Stimulated activated CD4-positive, alpha-beta T cell treated with anti-CD3 and anti-CD28 coated beads, Interleukin-15, amount 100 ng/mL, for 24 hours (primary cell): ENCODE measurements at regions not wholly inside any gene's neighbourhood (a gene's known extent, or its start where the extent isn't known, plus 50 kb on each side); places are given as distances from the start of the nearest gene placed in this dataset.
"Not testable (repeated sequence)": the region's sequence is repeated elsewhere in the genome, so short reads cannot be mapped to it uniquely, and the experiment has no call there.

Experiments used
- DNase-seq: peaks from one replicate; pipeline ENCODE4 v3.0.0-alpha.2; 2020

DNA sequence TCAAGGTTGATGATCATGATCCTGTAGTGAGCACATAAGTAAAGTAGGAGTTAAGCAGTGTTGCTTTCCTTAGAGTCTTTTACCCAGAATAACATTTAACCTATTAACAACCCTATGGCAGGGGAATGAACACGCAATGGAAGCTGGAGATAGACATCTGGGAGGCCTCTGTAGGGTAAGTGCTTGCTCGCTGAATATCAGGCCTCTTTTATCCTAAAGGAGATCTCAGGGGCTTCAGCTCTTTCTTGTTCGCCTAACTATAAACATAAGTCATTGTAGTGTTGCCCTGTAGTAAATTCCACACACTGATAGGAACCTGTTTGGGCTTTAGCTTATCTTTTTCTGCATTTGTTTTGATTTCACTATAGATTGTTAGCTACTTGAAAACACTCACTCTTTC is 174.4 kb upstream of the TCF4 start:
- DNase-seq = no peak

GRCh38 chr18:55753643-55754263 is 165.8 kb upstream of the TCF4 start:
- no peak for DNase-seq

- no peak for DNase-seq
Observed at GRCh38 chr18:55751476-55751875, 163.5 kb upstream of the TCF4 start.

GRCh38 chr18:55748227-55748738 is 160.3 kb upstream of the TCF4 start:
- no peak for DNase-seq

GRCh38 chr18:55744206-55744605 is 156.2 kb upstream of the TCF4 start:
- DNase-seq = no peak

DNA sequence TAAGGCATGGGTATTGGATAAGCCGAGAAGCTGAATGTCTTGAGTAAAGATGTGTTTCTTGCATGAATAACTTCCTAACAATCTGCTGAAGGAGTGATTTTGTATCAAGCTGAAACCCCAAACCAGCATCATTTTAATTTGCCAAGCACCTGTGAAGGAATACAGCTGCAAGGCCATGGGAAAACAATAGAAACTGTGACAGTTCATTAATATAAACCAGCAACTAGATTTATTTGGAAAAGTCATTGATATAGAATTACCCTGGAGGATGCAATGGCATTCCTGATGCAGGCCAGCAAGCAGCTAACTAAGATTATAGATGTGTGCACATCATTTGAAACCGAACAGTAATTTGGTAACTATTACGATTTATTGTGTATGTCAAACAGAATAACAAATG is 155.7 kb upstream of the TCF4 start:
- DNase-seq = no peak

- DNase-seq = no peak
Observed at GRCh38 chr18:55743133-55743532, 155.1 kb upstream of the TCF4 start.

DNA sequence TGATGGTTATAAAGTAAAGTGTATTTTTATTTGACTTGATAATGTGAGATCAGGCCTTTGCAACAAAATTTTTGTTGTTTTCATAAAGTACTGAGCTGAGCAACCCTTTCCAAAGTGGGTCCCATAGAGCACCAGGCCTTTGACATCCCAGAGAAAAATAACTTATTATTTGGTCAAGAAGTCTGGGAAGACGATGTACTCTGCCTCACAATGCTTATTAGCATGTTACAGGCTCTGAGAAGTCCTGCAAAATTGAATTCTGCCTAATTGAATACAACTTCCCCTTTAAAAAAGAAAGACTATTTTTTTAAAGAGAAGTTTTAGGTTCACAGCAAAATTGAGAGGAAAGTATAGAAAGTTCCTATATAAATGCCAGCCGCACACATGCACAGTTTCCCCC is 151.5 kb upstream of the TCF4 start:
- no peak for DNase-seq

DNA sequence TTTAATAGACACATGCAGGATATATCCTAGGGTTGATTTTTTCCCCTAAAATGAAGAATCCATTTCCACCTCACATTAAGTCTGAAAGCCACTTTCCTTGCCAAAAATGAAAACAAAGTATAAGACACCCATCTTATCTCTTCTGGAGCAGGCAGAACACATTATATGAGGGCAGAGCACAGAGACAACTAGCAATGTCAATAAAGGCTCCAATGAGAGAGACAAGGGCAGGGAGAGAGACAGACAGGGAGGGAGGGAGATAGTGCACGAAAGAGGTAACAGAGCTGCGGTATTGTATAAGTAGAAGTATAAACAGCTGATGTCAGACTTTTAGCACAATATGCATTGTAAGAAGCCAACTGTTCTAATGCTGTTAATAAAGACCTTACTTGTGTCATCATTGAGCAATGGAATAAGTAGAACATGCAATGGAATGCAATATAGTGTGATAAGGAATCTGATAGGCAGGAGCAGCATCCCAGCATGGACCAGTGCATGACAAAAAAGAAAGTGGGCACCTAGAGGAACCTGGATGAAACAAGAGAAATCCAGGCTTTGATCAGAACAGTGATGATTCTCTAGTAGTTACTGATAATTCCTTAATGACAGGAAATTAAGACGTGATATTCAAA is 150.6 kb upstream of the TCF4 start:
- DNase-seq = no peak

- DNase-seq = no peak
Observed at GRCh38 chr18:55737781-55738468, 149.9 kb upstream of the TCF4 start.

DNA sequence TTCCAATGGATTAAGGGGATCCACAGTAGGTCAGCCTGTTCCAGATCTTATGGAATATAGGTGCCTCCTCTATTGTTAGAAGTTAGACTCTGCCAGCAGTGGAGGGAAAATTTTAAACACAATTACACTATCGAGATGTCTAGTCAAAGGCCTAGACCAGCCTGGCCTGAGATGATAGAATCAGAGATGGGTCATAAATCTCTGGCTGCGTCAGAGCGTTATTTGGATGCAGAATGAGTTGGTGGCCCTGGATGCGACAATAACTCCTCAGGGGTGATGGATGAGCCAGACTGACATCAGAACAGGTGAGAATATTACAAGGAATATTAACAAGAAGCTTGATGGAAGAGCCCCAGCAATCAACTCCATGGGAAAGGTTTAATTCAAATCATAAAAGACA is 149.3 kb upstream of the TCF4 start:
- DNase-seq = no peak

DNA sequence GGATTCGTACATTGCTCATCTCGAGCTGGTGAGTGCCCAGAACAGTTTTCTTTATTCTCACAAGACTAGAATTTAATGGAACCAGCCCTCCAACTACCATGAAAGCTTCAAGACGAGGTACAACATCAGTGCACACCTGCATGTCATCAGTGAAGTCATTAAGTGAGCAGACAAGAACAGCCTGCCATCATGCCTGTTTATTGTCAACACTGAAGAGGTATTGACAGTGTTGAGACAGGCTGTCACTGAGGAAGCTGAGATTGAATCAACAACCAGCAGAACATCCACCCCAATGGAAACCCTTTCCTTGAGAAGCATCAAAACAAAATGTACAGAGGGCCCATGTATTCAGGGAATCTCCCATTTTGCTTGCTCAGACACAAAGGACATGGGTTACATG is 148.0 kb upstream of the TCF4 start:
- no peak for DNase-seq

DNA sequence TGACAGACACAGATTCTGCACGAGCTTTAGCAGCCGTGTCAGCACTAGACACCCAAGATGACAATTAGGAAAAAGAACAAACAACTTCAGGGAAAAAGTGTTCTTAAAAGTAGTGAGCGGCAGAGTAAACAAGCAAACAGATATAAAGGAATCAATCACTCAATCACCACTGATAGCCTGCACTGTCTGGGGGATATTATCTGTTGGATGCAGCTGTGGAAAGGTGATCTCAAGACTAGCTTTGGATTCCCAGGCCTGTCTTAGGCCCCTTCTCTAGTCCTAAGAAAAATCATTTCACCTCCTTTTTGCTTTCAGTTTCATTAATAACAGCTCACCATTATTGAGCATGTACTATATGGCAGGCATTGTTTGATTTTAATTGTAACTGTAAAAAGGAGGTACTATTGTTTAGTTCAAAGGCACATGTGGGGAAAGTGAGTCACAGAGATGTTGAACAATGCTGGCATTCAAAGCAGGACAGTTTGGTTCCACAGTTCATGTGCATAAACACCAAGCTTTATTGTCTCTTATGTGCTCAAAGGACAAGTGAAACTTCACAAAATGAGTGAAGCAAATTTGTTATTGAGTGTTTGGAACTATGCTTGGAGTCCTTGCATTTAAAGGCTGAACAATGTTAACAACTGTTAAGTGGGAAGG is 147.3 kb upstream of the TCF4 start:
- no peak for DNase-seq

GRCh38 chr18:55732227-55733106 is 144.5 kb upstream of the TCF4 start:
- DNase-seq = no peak

- no peak for DNase-seq
Observed at GRCh38 chr18:55731594-55732042, 143.6 kb upstream of the TCF4 start.

GRCh38 chr18:55721006-55721405 is 133.0 kb upstream of the TCF4 start:
- not testable (repeated sequence) for DNase-seq

GRCh38 chr18:55713707-55714106 is 125.7 kb upstream of the TCF4 start:
- no peak for DNase-seq

DNA sequence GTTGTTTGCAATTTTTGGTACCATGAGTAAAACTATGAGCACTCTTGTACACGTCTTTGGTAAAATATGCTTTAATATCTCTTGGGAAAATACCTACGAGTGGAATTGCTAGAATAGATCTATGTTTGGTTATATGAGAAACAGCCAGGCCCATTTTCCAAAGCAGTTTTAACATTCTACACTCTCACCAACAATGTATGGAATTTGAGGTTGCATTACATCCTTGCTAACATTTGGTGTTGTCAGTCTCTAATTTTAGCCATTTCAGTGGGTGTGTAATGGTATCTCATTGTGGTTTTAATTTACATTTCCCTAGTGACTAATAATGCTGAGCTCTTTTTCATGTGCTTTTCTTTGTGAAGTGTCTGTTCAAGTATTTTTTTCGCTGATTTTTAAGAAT is 118.9 kb upstream of the TCF4 start:
- DNase-seq = no peak

DNA sequence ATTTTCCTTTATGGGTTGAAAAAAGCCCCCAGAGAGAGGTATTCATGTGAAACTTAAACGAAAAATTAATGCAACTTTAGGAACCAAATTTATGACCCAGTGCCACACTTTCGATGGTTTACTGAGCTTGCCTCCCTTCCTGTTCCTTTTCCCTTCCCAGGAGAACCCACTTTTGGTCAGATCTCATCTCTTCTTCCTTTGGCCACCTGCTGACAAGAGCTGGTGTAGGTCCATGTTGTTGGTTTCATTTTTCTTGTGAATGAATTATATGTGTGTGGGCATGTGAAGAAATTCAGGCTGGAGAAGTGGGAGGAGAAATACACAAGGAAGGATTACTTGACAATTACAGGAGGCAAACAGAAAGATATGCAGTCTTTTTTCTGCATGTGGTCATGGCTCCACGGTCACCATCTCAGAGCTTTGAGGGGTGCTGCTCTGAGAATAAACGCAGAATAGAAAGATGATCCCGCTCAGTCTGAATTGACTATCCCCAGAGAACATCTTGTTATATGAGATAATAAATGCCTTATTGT is 111.3 kb upstream of the TCF4 start:
- DNase-seq = no peak

- no peak for DNase-seq
Observed at GRCh38 chr18:55696811-55697210, 108.8 kb upstream of the TCF4 start.

DNA sequence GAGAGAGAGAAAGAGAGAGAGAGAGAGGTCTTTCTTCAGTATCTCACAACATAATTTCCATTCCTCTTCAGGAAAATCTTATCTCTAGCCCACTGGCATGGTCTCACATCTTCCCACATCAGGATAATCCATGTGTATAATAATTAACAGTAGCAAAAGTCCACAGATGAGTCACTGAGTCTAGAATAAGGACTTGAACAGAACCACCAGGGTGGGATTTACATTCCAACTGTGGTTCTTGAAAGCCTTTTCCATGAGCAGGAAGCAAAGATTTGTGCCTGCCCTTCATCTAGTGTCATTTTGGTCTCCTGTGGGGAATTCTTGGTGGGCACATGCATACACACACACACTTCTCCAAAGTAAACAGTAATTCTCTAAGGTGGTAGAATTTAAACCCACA is 107.1 kb upstream of the TCF4 start:
- no peak for DNase-seq

DNA sequence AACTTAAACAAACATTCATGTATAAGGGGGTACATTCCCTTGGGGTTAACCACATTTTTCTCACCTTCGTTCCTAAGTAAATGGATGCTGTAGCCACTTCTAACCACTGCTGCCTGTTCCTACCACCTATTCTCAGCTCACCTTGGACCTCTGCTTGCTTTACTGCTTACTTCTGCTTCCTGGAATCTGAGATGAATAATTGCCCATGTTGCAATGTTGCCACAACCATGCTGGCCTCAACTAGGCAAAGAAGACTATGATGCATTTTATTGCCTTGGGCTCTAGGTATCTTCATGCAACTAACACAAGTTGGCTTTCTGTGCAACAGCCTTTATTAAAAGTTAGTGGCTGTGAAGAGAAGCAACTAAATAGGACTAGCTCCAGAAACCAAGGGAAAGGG is 106.3 kb upstream of the TCF4 start:
- DNase-seq = no peak
